ENCODE measurements at regions not wholly inside any gene's neighbourhood (a gene's known extent, or its start where the extent isn't known, plus 50 kb on each side); places are given as distances from the start of the nearest gene placed in this dataset.

GRCh38 chr9:117825609-117826347 is 121.6 kb downstream of the TLR4 start:
- Histone ChIP-seq H3K9me3 (ENCODE audit: control insufficient read depth, insufficient read depth, low read depth, low read length) (no peaks in the 10 kb centered on the region), H3K36me3 (ENCODE audit: control insufficient read depth, insufficient read depth, low read length) (no peaks in the 10 kb centered on the region), H3K4me3 (ENCODE audit: low read depth in 2 of 2, low read length in 2 of 2) (no peak overlapping the region), H3K4me1 (ENCODE audit: control insufficient read depth, insufficient read depth, low read length) (no peaks in the 10 kb centered on the region), H3K27ac (ENCODE audit: low read length) (no peak overlapping the region), H3K27me3 (ENCODE audit: control insufficient read depth, insufficient read depth, low read length) (no peaks in the 10 kb centered on the region)
- ChIA-PET POLR2A (no interaction called here), CTCF (no interaction called here)
- no peak for ATAC-seq
- intact Hi-C loops (cut with micrococcal nuclease; ENCODE audit: unreplicated experiment) = no loop called here
- TF ChIP-seq POLR2AphosphoS5 (IDR thresholded peaks at IDR 0.05; ENCODE audit: low read depth, low read length) = no peak
- no peak for TF ChIP-seq TCF7L2 (IDR thresholded peaks at IDR 0.05; ENCODE audit: low read depth, low read length)
- TF ChIP-seq SIN3A (IDR thresholded peaks at IDR 0.05; ENCODE audit: borderline replicate concordance, insufficient read depth, low read depth, low read length) = no peak
- TF ChIP-seq CTCF (IDR thresholded peaks at IDR 0.05) = no peak
- TF ChIP-seq, protein P1, sequence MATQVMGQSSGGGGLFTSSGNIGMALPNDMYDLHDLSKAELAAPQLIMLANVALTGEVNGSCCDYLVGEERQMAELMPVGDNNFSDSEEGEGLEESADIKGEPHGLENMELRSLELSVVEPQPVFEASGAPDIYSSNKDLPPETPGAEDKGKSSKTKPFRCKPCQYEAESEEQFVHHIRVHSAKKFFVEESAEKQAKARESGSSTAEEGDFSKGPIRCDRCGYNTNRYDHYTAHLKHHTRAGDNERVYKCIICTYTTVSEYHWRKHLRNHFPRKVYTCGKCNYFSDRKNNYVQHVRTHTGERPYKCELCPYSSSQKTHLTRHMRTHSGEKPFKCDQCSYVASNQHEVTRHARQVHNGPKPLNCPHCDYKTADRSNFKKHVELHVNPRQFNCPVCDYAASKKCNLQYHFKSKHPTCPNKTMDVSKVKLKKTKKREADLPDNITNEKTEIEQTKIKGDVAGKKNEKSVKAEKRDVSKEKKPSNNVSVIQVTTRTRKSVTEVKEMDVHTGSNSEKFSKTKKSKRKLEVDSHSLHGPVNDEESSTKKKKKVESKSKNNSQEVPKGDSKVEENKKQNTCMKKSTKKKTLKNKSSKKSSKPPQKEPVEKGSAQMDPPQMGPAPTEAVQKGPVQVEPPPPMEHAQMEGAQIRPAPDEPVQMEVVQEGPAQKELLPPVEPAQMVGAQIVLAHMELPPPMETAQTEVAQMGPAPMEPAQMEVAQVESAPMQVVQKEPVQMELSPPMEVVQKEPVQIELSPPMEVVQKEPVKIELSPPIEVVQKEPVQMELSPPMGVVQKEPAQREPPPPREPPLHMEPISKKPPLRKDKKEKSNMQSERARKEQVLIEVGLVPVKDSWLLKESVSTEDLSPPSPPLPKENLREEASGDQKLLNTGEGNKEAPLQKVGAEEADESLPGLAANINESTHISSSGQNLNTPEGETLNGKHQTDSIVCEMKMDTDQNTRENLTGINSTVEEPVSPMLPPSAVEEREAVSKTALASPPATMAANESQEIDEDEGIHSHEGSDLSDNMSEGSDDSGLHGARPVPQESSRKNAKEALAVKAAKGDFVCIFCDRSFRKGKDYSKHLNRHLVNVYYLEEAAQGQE (IDR thresholded peaks at IDR 0.05; ENCODE audit: insufficient read depth in 1 of 2, low read depth in 2 of 2, low read length in 1 of 2) = no peak
- BruUV-seq (replicated peaks) = no TSS peak
- in situ Hi-C loops (cut with HindIII; ENCODE audit: low pct_unique_long_range_greater_than_20kb, low sequenced_read_pairs) = no loop called here
- DNase-seq (ENCODE audit: low read depth, low spot score) = no peak

DNA sequence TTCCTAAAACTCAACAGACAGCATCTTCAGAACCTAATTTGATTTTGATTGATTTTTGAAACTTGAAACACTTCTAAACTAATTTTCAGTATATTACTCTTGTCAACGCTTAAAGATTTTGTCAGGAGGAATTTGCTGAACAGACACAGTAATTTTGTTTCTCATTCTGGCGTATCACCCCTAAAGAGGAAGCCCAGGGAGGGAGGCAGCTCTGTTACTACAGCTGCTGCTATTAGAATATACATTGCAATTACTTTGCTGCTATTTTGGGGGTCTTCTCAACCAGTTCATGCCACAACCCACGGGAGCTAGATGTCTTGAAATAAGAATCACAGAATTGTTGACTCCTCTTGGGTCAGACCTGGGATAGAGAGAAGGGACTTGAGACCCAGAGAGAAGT is 122.6 kb downstream of the TLR4 start:
- in situ Hi-C loops (cut with HindIII; ENCODE audit: low pct_unique_long_range_greater_than_20kb, low sequenced_read_pairs) (no loop called here), intact Hi-C loops (cut with micrococcal nuclease; ENCODE audit: unreplicated experiment) (no loop called here)
- TF ChIP-seq TCF7L2 (IDR thresholded peaks at IDR 0.05; ENCODE audit: low read depth, low read length) (no peak), CTCF (IDR thresholded peaks at IDR 0.05) (no peak), SIN3A (IDR thresholded peaks at IDR 0.05; ENCODE audit: borderline replicate concordance, insufficient read depth, low read depth, low read length) (no peak), POLR2AphosphoS5 (IDR thresholded peaks at IDR 0.05; ENCODE audit: low read depth, low read length) (no peak)
- TF ChIP-seq, protein P1 (IDR thresholded peaks at IDR 0.05; ENCODE audit: insufficient read depth in 1 of 2, low read depth in 2 of 2, low read length in 1 of 2) = no peak
- ATAC-seq (no peak), DNase-seq (ENCODE audit: low read depth, low spot score) (no peak)
- BruUV-seq (replicated peaks) = no TSS peak
- Histone ChIP-seq H3K36me3 (ENCODE audit: control insufficient read depth, insufficient read depth, low read length) (no peaks in the 10 kb centered on the region), H3K4me3 (ENCODE audit: low read depth in 2 of 2, low read length in 2 of 2) (no peak overlapping the region), H3K9me3 (ENCODE audit: control insufficient read depth, insufficient read depth, low read depth, low read length) (no peaks in the 10 kb centered on the region), H3K27me3 (ENCODE audit: control insufficient read depth, insufficient read depth, low read length) (no peaks in the 10 kb centered on the region), H3K4me1 (ENCODE audit: control insufficient read depth, insufficient read depth, low read length) (no peaks in the 10 kb centered on the region), H3K27ac (ENCODE audit: low read length) (no peak overlapping the region)
- POLR2A ChIA-PET = no interaction called here
- CTCF ChIA-PET = no interaction called here

All from Panc1 (cell line).